Mesendoderm (in vitro differentiated cells): ENCODE measurements at regions not wholly inside any gene's neighbourhood (a gene's known extent, or its start where the extent isn't known, plus 50 kb on each side); places are given as distances from the start of the nearest gene placed in this dataset.
"Not testable (repeated sequence)": the region's sequence is repeated elsewhere in the genome, so short reads cannot be mapped to it uniquely, and the experiment has no call there.

Experiments
- DNase-seq: peaks from one replicate; pipeline ENCODE4 v3.0.0; 2013
- H2AK5ac ChIP-seq: 2 replicates; pipeline ENCODE4 v1.6.1; 2013; ENCODE audit warnings: low read length, inconsistent platforms
- H2BK120ac ChIP-seq: 2 replicates; pipeline ENCODE4 v1.6.1; 2013; ENCODE audit warnings: low read depth, mild to moderate bottlenecking, low read length, moderate library complexity, mixed read lengths
- H2BK15ac ChIP-seq: replicated peaks from 2 replicates; pipeline ENCODE4 v1.6.1; 2013; ENCODE audit warnings: low read depth, mild to moderate bottlenecking, moderate library complexity
- H2BK5ac ChIP-seq: 2 replicates; pipeline ENCODE4 v1.6.1; 2013; ENCODE audit warnings: low read length, inconsistent platforms
- H3K18ac ChIP-seq: 2 replicates; pipeline ENCODE4 v1.6.1; 2013; ENCODE audit warnings: mild to moderate bottlenecking, low read length, mixed read lengths
- H3K23ac ChIP-seq: one replicate; pipeline ENCODE4 v1.6.1; 2013; ENCODE audit warnings: low read length
- H3K27ac ChIP-seq: 2 replicates; pipeline ENCODE4 v1.5.1; 2013; ENCODE audit warnings: low read depth, mild to moderate bottlenecking, inconsistent platforms, low read length, moderate library complexity
- H3K27me3 ChIP-seq: 2 replicates; pipeline ENCODE4 v1.6.1; 2013; ENCODE audit warnings: low read length, control low read depth, mild to moderate bottlenecking, inconsistent platforms; ENCODE audit not compliant: insufficient read depth, poor library complexity
- H3K36me3 ChIP-seq: 2 replicates; pipeline ENCODE4 v1.6.1; 2013; ENCODE audit warnings: low read length, inconsistent platforms; ENCODE audit not compliant: control insufficient read depth, insufficient read depth
- H3K4ac ChIP-seq: one replicate; pipeline ENCODE4 v1.6.1; 2013; ENCODE audit warnings: low read depth, mild to moderate bottlenecking, low read length, moderate library complexity
- H3K4me1 ChIP-seq: 2 replicates; pipeline ENCODE4 v1.6.1; 2013; ENCODE audit warnings: low read depth, low read length, inconsistent platforms; ENCODE audit not compliant: control insufficient read depth
- H3K4me2 ChIP-seq: 2 replicates; pipeline ENCODE4 v1.6.1; 2013; ENCODE audit warnings: low read length
- H3K4me3 ChIP-seq: 2 replicates; pipeline ENCODE4 v1.5.1; 2013; ENCODE audit warnings: mild to moderate bottlenecking, low read length
- H3K56ac ChIP-seq: one replicate; pipeline ENCODE4 v1.6.1; 2013; ENCODE audit warnings: low read length
- H3K79me1 ChIP-seq: 2 replicates; pipeline ENCODE4 v1.6.1; 2013; ENCODE audit warnings: low read length, inconsistent platforms
- H3K79me2 ChIP-seq: 2 replicates; pipeline ENCODE4 v1.6.1; 2013; ENCODE audit warnings: mild to moderate bottlenecking, low read length; ENCODE audit not compliant: control insufficient read depth, insufficient read depth
- H3K9ac ChIP-seq: 2 replicates; pipeline ENCODE4 v1.6.1; 2013; ENCODE audit warnings: low read length, inconsistent platforms
- H4K5ac ChIP-seq: one replicate; pipeline ENCODE4 v1.6.1; 2013; ENCODE audit warnings: low read length
- H4K8ac ChIP-seq: one replicate; pipeline ENCODE4 v1.6.1; 2013; ENCODE audit warnings: low read depth, mild to moderate bottlenecking, control low read depth, low read length, moderate library complexity
- WGBS: extraction: QIAGEN DNeasy Blood & Tissue Kit; methylation state at CpG from one replicate; pipeline ENCODE4 v1.1.7; 2013; ENCODE audit warnings: low lambda C conversion rate, missing lambda C conversion rate; ENCODE audit not compliant: insufficient coverage; ENCODE audit errors: extremely low coverage; 5-methylcytosine and 5-hydroxymethylcytosine counted together

DNA sequence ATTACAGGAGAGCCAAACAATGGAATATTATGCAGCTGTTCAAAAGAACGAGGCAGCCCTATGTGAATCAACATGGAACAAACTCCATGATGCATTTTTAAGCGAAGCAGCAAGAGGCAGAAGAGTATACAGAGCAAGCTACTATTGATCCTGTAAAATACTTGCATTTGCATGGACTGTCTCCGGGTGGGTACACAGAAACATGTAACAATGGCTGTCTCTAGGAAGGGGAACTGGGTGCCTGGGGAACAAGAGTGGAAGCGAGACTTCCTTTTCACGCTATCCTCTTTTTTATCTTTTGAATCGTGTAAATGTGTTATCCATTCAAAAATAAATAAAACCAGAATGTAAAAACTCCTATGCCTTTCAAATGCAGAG is 93.3 kb upstream of the SIRPA start:
- WGBS, result no CpG with 5 or more reads among the region's 6 CpGs
- Histone ChIP-seq H3K18ac (no peak overlapping the region), H4K5ac (no peak overlapping the region), H3K4me3 (no peak overlapping the region), H3K27ac (no peak overlapping the region), H3K4me2 (no peak overlapping the region), H3K4ac (no peak overlapping the region), H2BK15ac (no peak overlapping the region), H3K56ac (no peak overlapping the region), H3K27me3 (no peaks in the 10 kb centered on the region), H2AK5ac (no peak overlapping the region), H3K23ac (no peak overlapping the region), H2BK5ac (no peak overlapping the region), H2BK120ac (no peak overlapping the region), H3K4me1 (peaks cover 2% of the 10 kb centered on the region), H3K79me2 (no peaks in the 10 kb centered on the region), H3K9ac (no peak overlapping the region), H3K79me1 (no peaks in the 10 kb centered on the region), H4K8ac (no peak overlapping the region), H3K36me3 (no peaks in the 10 kb centered on the region)
- DNase-seq, result no peak

DNA sequence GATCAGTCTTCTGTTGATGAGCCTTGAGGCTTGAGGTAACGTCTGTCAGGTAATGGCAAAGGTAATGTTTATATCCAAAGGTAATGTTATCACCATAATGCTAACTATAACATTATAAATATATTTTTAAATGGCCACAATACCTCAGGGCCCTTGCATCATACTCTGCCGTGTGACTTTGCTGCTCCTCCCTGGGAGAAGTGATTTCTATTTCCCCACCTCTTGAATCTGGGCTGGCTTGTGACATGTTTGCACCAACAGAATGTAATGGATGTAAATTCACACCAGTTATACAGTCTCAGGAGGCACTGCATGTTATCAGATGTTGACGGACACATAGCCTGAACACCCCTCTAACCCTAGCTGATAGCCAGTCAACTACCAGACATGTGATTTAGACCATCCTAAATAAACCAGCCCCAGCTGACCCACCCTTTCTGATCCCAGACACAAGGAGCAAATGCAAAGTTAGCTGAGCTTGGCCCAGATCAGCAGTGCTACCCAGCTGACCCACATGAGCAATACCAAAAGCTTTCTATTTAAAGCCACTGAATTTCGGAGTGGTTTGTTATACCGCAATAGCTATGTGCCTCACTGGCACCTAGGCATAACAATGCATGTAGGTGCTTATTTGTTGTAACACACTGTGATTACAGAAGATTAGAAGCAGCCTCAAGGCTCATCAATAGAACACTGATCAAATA is 93.8 kb upstream of the SIRPA start:
- Histone ChIP-seq H3K27ac (no peak overlapping the region), H3K56ac (no peak overlapping the region), H2BK120ac (no peak overlapping the region), H4K5ac (no peak overlapping the region), H3K23ac (no peak overlapping the region), H3K18ac (no peak overlapping the region), H3K4ac (no peak overlapping the region), H2BK5ac (no peak overlapping the region), H3K79me1 (no peaks in the 10 kb centered on the region), H3K4me2 (no peak overlapping the region), H3K27me3 (no peaks in the 10 kb centered on the region), H2AK5ac (no peak overlapping the region), H3K4me3 (no peak overlapping the region), H4K8ac (no peak overlapping the region), H2BK15ac (no peak overlapping the region), H3K4me1 (peaks cover 2% of the 10 kb centered on the region), H3K9ac (no peak overlapping the region), H3K36me3 (no peaks in the 10 kb centered on the region), H3K79me2 (no peaks in the 10 kb centered on the region)
- no CpG with 5 or more reads among the region's 5 CpGs for WGBS
- no peak for DNase-seq

DNA sequence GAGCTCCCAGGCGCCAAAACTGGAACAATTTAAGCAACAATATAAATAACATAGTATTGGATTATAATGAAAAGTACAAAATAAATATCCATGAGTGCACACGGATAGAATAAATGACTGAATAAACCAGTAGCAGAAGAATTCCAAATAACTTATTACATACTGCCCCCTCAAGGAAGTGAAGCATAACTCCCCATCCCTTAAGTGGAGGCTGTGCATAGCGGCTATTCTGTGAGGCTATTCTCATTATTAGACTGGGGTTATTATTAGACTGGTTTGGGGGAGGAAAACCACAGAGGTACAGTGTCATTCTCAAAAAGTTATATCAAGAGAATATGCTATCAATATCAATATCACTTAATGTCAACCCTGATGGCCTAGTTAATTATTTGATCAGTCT is 94.4 kb upstream of the SIRPA start:
- Histone ChIP-seq H3K23ac (no peak overlapping the region), H3K36me3 (no peaks in the 10 kb centered on the region), H3K9ac (no peak overlapping the region), H3K27ac (no peak overlapping the region), H3K56ac (no peak overlapping the region), H4K8ac (no peak overlapping the region), H3K4ac (no peak overlapping the region), H4K5ac (no peak overlapping the region), H3K4me2 (no peak overlapping the region), H2BK15ac (no peak overlapping the region), H3K79me2 (no peaks in the 10 kb centered on the region), H2AK5ac (no peak overlapping the region), H3K27me3 (no peaks in the 10 kb centered on the region), H3K18ac (no peak overlapping the region), H2BK120ac (no peak overlapping the region), H3K4me1 (peaks cover 2% of the 10 kb centered on the region), H3K79me1 (no peaks in the 10 kb centered on the region), H3K4me3 (no peak overlapping the region), H2BK5ac (no peak overlapping the region)
- no CpG with 5 or more reads among the region's 3 CpGs for WGBS
- DNase-seq, result no peak

DNA sequence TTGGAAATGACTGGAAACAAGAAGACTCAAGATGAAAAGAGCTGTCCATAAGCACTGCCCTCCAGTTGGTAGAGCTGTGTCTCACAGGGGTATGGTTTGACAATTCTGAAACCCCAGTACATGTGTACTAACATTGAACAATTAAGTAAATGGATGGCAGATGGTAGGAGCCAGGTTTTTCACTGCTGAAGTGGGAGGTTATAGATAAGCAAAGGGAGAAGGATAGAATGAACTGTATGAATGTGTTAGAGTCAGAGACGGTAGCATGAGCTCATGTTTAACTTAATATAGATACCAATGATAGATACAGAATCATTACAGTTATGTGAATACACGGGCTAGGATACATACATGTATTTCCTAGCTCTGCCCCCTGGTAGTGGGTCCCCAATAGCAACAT is 95.0 kb upstream of the SIRPA start:
- Histone ChIP-seq H3K36me3 (no peaks in the 10 kb centered on the region), H3K79me1 (no peaks in the 10 kb centered on the region), H2BK120ac (no peak overlapping the region), H3K56ac (no peak overlapping the region), H2BK15ac (no peak overlapping the region), H3K4me3 (no peak overlapping the region), H3K4me1 (peaks cover 2% of the 10 kb centered on the region), H4K8ac (no peak overlapping the region), H3K9ac (no peak overlapping the region), H3K18ac (no peak overlapping the region), H3K27ac (no peak overlapping the region), H3K79me2 (no peaks in the 10 kb centered on the region), H3K23ac (no peak overlapping the region), H2BK5ac (no peak overlapping the region), H2AK5ac (no peak overlapping the region), H3K4ac (no peak overlapping the region), H3K27me3 (no peaks in the 10 kb centered on the region), H4K5ac (no peak overlapping the region), H3K4me2 (no peak overlapping the region)
- no peak for DNase-seq
- WGBS, result no CpG with 5 or more reads among the region's 2 CpGs

DNA sequence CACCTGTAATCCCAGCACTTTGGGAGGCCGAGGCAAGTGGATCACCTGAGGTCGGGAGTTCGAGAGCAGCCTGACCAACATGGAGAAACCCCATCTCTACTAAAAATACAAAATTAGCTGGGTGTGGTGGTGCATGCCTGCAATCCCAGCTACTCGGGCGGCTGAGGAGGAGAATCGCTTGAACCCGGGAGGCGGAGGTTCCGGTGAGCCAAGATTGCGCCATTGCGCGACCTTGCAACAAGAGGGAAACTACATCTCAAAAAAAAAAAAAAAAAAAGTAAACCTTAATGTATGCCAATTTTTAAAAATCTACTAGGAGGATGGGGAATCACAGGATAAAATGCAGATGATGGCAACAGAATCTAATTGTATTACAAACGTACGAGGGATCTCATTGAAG is 95.5 kb upstream of the SIRPA start:
- H3K4ac ChIP-seq, H3K27ac ChIP-seq, H3K56ac ChIP-seq, H2AK5ac ChIP-seq, H2BK5ac ChIP-seq, H3K4me3 ChIP-seq, H3K23ac ChIP-seq, H3K4me1 ChIP-seq, H3K36me3 ChIP-seq, H3K27me3 ChIP-seq, H4K5ac ChIP-seq, H3K79me2 ChIP-seq, H3K4me2 ChIP-seq, H4K8ac ChIP-seq, H2BK120ac ChIP-seq, DNase-seq, H3K18ac ChIP-seq, H2BK15ac ChIP-seq, H3K9ac ChIP-seq, H3K79me1 ChIP-seq: not testable (repeated sequence)
- no CpG with 5 or more reads among the region's 14 CpGs for WGBS

DNA sequence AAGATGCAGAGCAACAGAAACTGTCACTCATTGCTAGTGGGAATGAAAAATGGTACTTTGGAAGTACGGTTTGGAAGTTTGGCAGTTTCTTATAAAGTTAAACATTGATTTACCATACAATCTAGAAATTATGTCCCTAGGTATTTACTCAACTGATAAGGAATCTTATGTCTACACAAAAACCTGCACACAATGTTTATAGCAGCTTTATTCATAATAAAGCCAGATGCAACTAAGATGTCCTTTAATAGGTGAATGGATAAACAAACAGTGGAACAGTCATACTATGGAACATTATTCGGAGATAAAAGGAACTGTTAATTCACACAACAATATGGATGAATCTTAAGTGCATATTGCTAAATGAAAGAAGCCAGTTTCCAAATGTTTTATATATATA is 96.2 kb upstream of the SIRPA start:
- no peak overlapping the region for H3K18ac ChIP-seq
- no CpG with 5 or more reads among the region's 2 CpGs for WGBS
- no peak overlapping the region for H2BK15ac ChIP-seq
- H3K27me3 ChIP-seq, result no peaks in the 10 kb centered on the region
- H4K5ac ChIP-seq, result no peak overlapping the region
- H2BK5ac ChIP-seq, result no peak overlapping the region
- no peak overlapping the region for H3K4ac ChIP-seq
- no peak overlapping the region for H4K8ac ChIP-seq
- no peak overlapping the region for H2BK120ac ChIP-seq
- peaks cover 2% of the 10 kb centered on the region for H3K4me1 ChIP-seq
- DNase-seq, result no peak
- H3K4me2 ChIP-seq, result no peak overlapping the region
- no peak overlapping the region for H3K56ac ChIP-seq
- no peak overlapping the region for H3K27ac ChIP-seq
- H3K9ac ChIP-seq, result no peak overlapping the region
- no peak overlapping the region for H2AK5ac ChIP-seq
- H3K4me3 ChIP-seq, result no peak overlapping the region
- no peaks in the 10 kb centered on the region for H3K79me1 ChIP-seq
- H3K36me3 ChIP-seq, result no peaks in the 10 kb centered on the region
- H3K23ac ChIP-seq, result no peak overlapping the region
- no peaks in the 10 kb centered on the region for H3K79me2 ChIP-seq
